H1 (cell line): ENCODE measurements at regions not wholly inside any gene's neighbourhood (a gene's known extent, or its start where the extent isn't known, plus 50 kb on each side); places are given as distances from the start of the nearest gene placed in this dataset.

ENCODE experiments used
- CTCF ChIA-PET: fragments of 300-600 bp; sonication (Branson Sonifier 250); formaldehyde crosslinking; loops from one replicate; lab custom pipeline; 2021; ENCODE audit not compliant: partially characterized antibody; lab: Charles Lee
- POLR2A ChIA-PET: fragments of 300-600 bp; sonication (Branson Sonifier 250); formaldehyde crosslinking; loops from one replicate; lab custom pipeline; 2021; ENCODE audit warnings: inconsistent platforms; ENCODE audit not compliant: partially characterized antibody; lab: Charles Lee
- DNase-seq, 2 experiments: peaks; one replicate each; pipeline versions ENCODE4 v3.0.0 to v3.0.0-alpha.2; 2010 to 2022; ENCODE audit warnings: low spot score in 2 of 2, low read depth in 1 of 2, mixed read lengths in 1 of 2
- FAIRE-seq: peaks from 2 replicates; lab custom pipeline; 2011; peaks lifted over from hg19 to GRCh38; lab: Jason Lieb, UNC
- H2AFZ ChIP-seq: 2 replicates; pipeline ENCODE4 v1.8.1; 2012; ENCODE audit warnings: low read length, inconsistent platforms
- H2AK5ac ChIP-seq: 2 replicates; pipeline ENCODE4 v1.6.1; 2013; ENCODE audit warnings: low read depth, low read length
- H2BK120ac ChIP-seq: replicated peaks from 2 replicates; pipeline ENCODE3; 2013; ENCODE audit warnings: low read depth, low read length, inconsistent platforms
- H2BK12ac ChIP-seq: 2 replicates; pipeline ENCODE4 v1.6.1; 2013; ENCODE audit warnings: low read depth, low read length
- H2BK15ac ChIP-seq: 2 replicates; pipeline ENCODE4 v1.6.1; 2013; ENCODE audit warnings: low read length
- H2BK20ac ChIP-seq: 2 replicates; pipeline ENCODE4 v1.6.1; 2013; ENCODE audit warnings: low read length
- H2BK5ac ChIP-seq: 2 replicates; pipeline ENCODE4 v1.6.1; 2013; ENCODE audit warnings: low read depth, low read length
- H3K14ac ChIP-seq: 2 replicates; pipeline ENCODE4 v1.6.1; 2013; ENCODE audit warnings: inconsistent platforms; ENCODE audit not compliant: insufficient read length
- H3K18ac ChIP-seq: 2 replicates; pipeline ENCODE4 v1.6.1; 2013; ENCODE audit warnings: low read length; ENCODE audit errors: extremely low read depth
- H3K23ac ChIP-seq: 2 replicates; pipeline ENCODE4 v1.6.1; 2013; ENCODE audit warnings: inconsistent platforms; ENCODE audit not compliant: insufficient read length
- H3K23me2 ChIP-seq: 2 replicates; pipeline ENCODE4 v1.6.1; 2013; ENCODE audit warnings: low read depth, low read length
- H3K27ac ChIP-seq: 2 replicates; pipeline ENCODE4 v1.6.1; 2011; ENCODE audit warnings: low read depth, low read length, inconsistent platforms
- H3K27me3 ChIP-seq, 4 experiments: replicated peaks in 1 of 4; 1 replicate in 1 of 4; 2 replicates in 3 of 4; pipeline versions ENCODE4 v1.6.1 to v1.8.1; 2011 to 2013; ENCODE audit warnings: low read length in 3 of 4, mild to moderate bottlenecking in 3 of 4, inconsistent platforms in 2 of 4, mixed read lengths in 2 of 4, moderate library complexity in 1 of 4; ENCODE audit not compliant: control insufficient read depth in 3 of 4, insufficient read depth in 3 of 4; ENCODE audit errors: extremely low read depth in 1 of 4
- H3K36me3 ChIP-seq, 4 experiments: 2 replicates each; pipeline versions ENCODE4 v1.6.1 to v1.8.1; 2011 to 2013; ENCODE audit warnings: mild to moderate bottlenecking in 4 of 4, low read length in 3 of 4, moderate library complexity in 2 of 4, control low read depth in 1 of 4, inconsistent platforms in 1 of 4; ENCODE audit not compliant: insufficient read depth in 4 of 4, control insufficient read depth in 2 of 4
- H3K4ac ChIP-seq: replicated peaks from 2 replicates; pipeline ENCODE3; 2013; ENCODE audit warnings: low read length, low read depth, mixed read lengths, inconsistent platforms; ENCODE audit not compliant: insufficient read length
- H3K4me1 ChIP-seq, 4 experiments: replicated peaks in 1 of 4; 1 replicate in 1 of 4; 2 replicates in 3 of 4; pipeline versions ENCODE4 v1.6.1 to v1.8.1; 2011 to 2013; ENCODE audit warnings: low read length in 3 of 4, inconsistent platforms in 2 of 4, mixed read lengths in 1 of 4; ENCODE audit not compliant: insufficient read depth in 4 of 4, control insufficient read depth in 3 of 4
- H3K4me2 ChIP-seq, 2 experiments: 2 replicates each; pipeline versions ENCODE4 v1.6.1 to v1.8.1; 2011 to 2013; ENCODE audit warnings: low read depth in 2 of 2, low read length in 2 of 2, control low read depth in 1 of 2, inconsistent platforms in 1 of 2, mild to moderate bottlenecking in 1 of 2; ENCODE audit not compliant: insufficient read depth in 1 of 2
- H3K4me3 ChIP-seq, 4 experiments: fragments of 200-600, 300-600 bp in 1 of 4; sonication (generic), shearing (Covaris generic), sonication (Bioruptor Twin) in 1 of 4; 2 replicates each; pipeline versions ENCODE4 v1.5.1 to v1.8.1; 2011 to 2016; ENCODE audit warnings: low read length in 4 of 4, low read depth in 3 of 4, control low read depth in 2 of 4, inconsistent platforms in 2 of 4, mild to moderate bottlenecking in 2 of 4, mixed read lengths in 1 of 4, moderate library complexity in 1 of 4; ENCODE audit not compliant: insufficient read depth in 2 of 4; ENCODE audit errors: extremely low read depth in 1 of 4
- H3K56ac ChIP-seq: replicated peaks from 2 replicates; pipeline ENCODE3; 2013; ENCODE audit warnings: low read depth, mild to moderate bottlenecking, mixed read lengths, low read length, inconsistent platforms; ENCODE audit not compliant: insufficient read length
- H3K79me1 ChIP-seq: 2 replicates; pipeline ENCODE4 v1.6.1; 2013; ENCODE audit warnings: low read depth, low read length, control low read depth
- H3K79me2 ChIP-seq, 2 experiments: 2 replicates each; pipeline versions ENCODE4 v1.6.1 to v1.8.1; 2012 to 2013; ENCODE audit warnings: low read length in 2 of 2, mild to moderate bottlenecking in 2 of 2, inconsistent platforms in 1 of 2; ENCODE audit not compliant: insufficient read depth in 2 of 2, control insufficient read depth in 1 of 2
- H3K9ac ChIP-seq, 4 experiments: replicated peaks in 1 of 4; 1 replicate in 1 of 4; 2 replicates in 3 of 4; pipeline versions ENCODE4 v1.6.1 to v1.8.1; 2011 to 2013; ENCODE audit warnings: low read depth in 3 of 4, low read length in 3 of 4, control low read depth in 2 of 4, mild to moderate bottlenecking in 2 of 4, moderate library complexity in 2 of 4, inconsistent platforms in 1 of 4; ENCODE audit errors: extremely low read depth in 1 of 4
- H3K9me3 ChIP-seq, 2 experiments: 2 replicates each; pipeline versions ENCODE4 v1.6.1 to v1.8.1; 2012 to 2013; ENCODE audit warnings: mild to moderate bottlenecking in 2 of 2, moderate library complexity in 2 of 2, control low read depth in 1 of 2, inconsistent platforms in 1 of 2, low read depth in 1 of 2, low read length in 1 of 2, mixed read lengths in 1 of 2; ENCODE audit not compliant: insufficient read depth in 2 of 2
- H4K20me1 ChIP-seq, 2 experiments: replicated peaks in 1 of 2; 2 replicates each; pipeline versions ENCODE3 to v1.8.1; 2011 to 2013; ENCODE audit warnings: inconsistent platforms in 2 of 2, low read length in 2 of 2, mild to moderate bottlenecking in 1 of 2; ENCODE audit not compliant: insufficient read depth in 2 of 2, control insufficient read depth in 1 of 2
- H4K5ac ChIP-seq: 2 replicates; pipeline ENCODE4 v1.6.1; 2013; ENCODE audit warnings: low read length, low read depth, mixed read lengths, inconsistent platforms; ENCODE audit not compliant: insufficient read length
- H4K8ac ChIP-seq: 2 replicates; pipeline ENCODE4 v1.8.0; 2013; ENCODE audit warnings: mild to moderate bottlenecking, moderate library complexity, low read length, inconsistent platforms; ENCODE audit not compliant: insufficient read depth; ENCODE audit errors: extremely low read depth
- H4K91ac ChIP-seq: replicated peaks from 2 replicates; pipeline ENCODE3; 2013; ENCODE audit warnings: low read length, mixed read lengths, inconsistent platforms; ENCODE audit not compliant: insufficient read length
- CTBP2 ChIP-seq: IDR thresholded peaks from 2 replicates; pipeline ENCODE4 v1.7.0; 2011; ENCODE audit warnings: borderline replicate concordance, mild to moderate bottlenecking, moderate library complexity, mixed read lengths, low read length; ENCODE audit not compliant: insufficient read depth, insufficient read length
- E2F6 ChIP-seq: IDR thresholded peaks from 2 replicates; pipeline ENCODE4 v1.6.1; 2012; ENCODE audit warnings: inconsistent platforms
- JUND ChIP-seq: IDR thresholded peaks from 2 replicates; pipeline ENCODE4 v1.6.1; 2011; ENCODE audit warnings: mild to moderate bottlenecking, improper control_type of control experiment, low read length
- NRF1 ChIP-seq: IDR thresholded peaks from 2 replicates; pipeline ENCODE4 v1.6.1; 2011; ENCODE audit warnings: mild to moderate bottlenecking, low read depth, low read length, improper control_type of control experiment
- POU5F1 ChIP-seq: IDR thresholded peaks from 2 replicates; pipeline ENCODE4 v1.6.1; 2011; ENCODE audit warnings: low read depth, mild to moderate bottlenecking, low read length, moderate library complexity
- SIRT6 ChIP-seq: IDR thresholded peaks from one replicate; pipeline ENCODE4 v1.7.1; 2012; ENCODE audit warnings: low read length, inconsistent platforms
- SIX5 ChIP-seq: IDR thresholded peaks from 2 replicates; pipeline ENCODE4 v1.6.1; 2011; ENCODE audit warnings: mild to moderate bottlenecking, low read depth, low read length
- TAF7 ChIP-seq: optimal IDR thresholded peaks from 2 replicates; pipeline ENCODE3; 2011; ENCODE audit warnings: low read depth, mild to moderate bottlenecking, inconsistent platforms, low read length, moderate library complexity, borderline replicate concordance
- TEAD4 ChIP-seq: IDR thresholded peaks from 2 replicates; pipeline ENCODE4 v1.6.1; 2012; ENCODE audit warnings: low read depth, low read length, inconsistent platforms, mixed read lengths
- YY1 ChIP-seq: IDR thresholded peaks from 2 replicates; pipeline ENCODE4 v1.6.1; 2011; ENCODE audit warnings: low read depth, mild to moderate bottlenecking, low read length
- whole genome bisulfite sequencing, 2 experiments: shearing (Covaris generic) in 1 of 2; methylation state at CpG; one replicate each; pipeline versions ENCODE4 v1.1.6 to v1.1.7; 2013 to 2015; ENCODE audit warnings: low lambda C conversion rate in 2 of 2, mixed read lengths in 2 of 2, inconsistent platforms in 1 of 2, low coverage in 1 of 2, missing lambda C conversion rate in 1 of 2; ENCODE audit not compliant: insufficient replicate concordance in 2 of 2, insufficient coverage in 1 of 2, insufficient read length in 1 of 2; ENCODE audit errors: extremely low coverage in 1 of 2, missing lambda C conversion rate in 1 of 2; 5-methylcytosine and 5-hydroxymethylcytosine counted together

GRCh38 chr6:33865478-33866077, 61.8 kb upstream of the MLN start:
- no peak overlapping the region for H3K9ac ChIP-seq
- H2AK5ac ChIP-seq = no peak overlapping the region
- no peak for FAIRE-seq
- 0 out of 7 replicates have a peak, but pooled peaks cover 0 to 1% (median 0%) of the 10 kb centered on the region in 4 experiments for H3K27me3 ChIP-seq
- no peak overlapping the region for H2BK5ac ChIP-seq
- no peak overlapping the region for H3K18ac ChIP-seq
- TF ChIP-seq NRF1 (no peak), E2F6 (no peak), JUND (no peak), YY1 (no peak), CTBP2 (no peak), TAF7 (no peak), SIRT6 (no peak), SIX5 (no peak), TEAD4 (no peak), POU5F1 (no peak)
- TF ChIP-seq, all 59 proteins: peak for 0
- H3K4me3 ChIP-seq = no peak overlapping the region
- no peaks in the 10 kb centered on the region for H4K20me1 ChIP-seq
- no peaks in the 10 kb centered on the region for H3K9me3 ChIP-seq
- no peak overlapping the region for H2AFZ ChIP-seq
- H2BK12ac ChIP-seq = no peak overlapping the region
- H3K14ac ChIP-seq = no peak overlapping the region
- H3K23ac ChIP-seq = no peak overlapping the region
- H3K4me1 ChIP-seq = peaks cover 0 to 12% (median 7%) of the 10 kb centered on the region in 4 experiments; a peak in 4 of 7 replicates
- ChIA-PET CTCF (interaction anchor here (0.9 to 2.2 kb wide), 2 partner anchors 93 to 107 kb away, joined by 3 to 7 read pairs; no protein-coding TSS in a partner anchor), POLR2A (no interaction called here)
- DNase-seq = no peak
- H3K79me1 ChIP-seq = no peaks in the 10 kb centered on the region
- H3K79me2 ChIP-seq = no peaks in the 10 kb centered on the region
- H4K5ac ChIP-seq = no peak overlapping the region
- H3K56ac ChIP-seq = no peak overlapping the region
- H2BK20ac ChIP-seq = no peak overlapping the region
- 93% methylated on average over 4 of the region's 4 CpGs; no CpG with 5 or more reads in 1 of the 2 experiments for WGBS, 2 experiments
- no peaks in the 10 kb centered on the region for H3K36me3 ChIP-seq
- no peak overlapping the region for H4K8ac ChIP-seq
- H2BK15ac ChIP-seq = no peak overlapping the region
- no peak overlapping the region for H3K27ac ChIP-seq
- H4K91ac ChIP-seq = no peak overlapping the region
- H3K4ac ChIP-seq = no peak overlapping the region
- no peak overlapping the region for H3K4me2 ChIP-seq
- H2BK120ac ChIP-seq = no peak overlapping the region
- H3K23me2 ChIP-seq = peaks cover 3% of the 10 kb centered on the region; the same call in 1 of the 2 replicates
